HepG2 (cell line): ENCODE measurements at regions not wholly inside any gene's neighbourhood (a gene's known extent, or its start where the extent isn't known, plus 50 kb on each side); places are given as distances from the start of the nearest gene placed in this dataset.
"Not testable (repeated sequence)": the region's sequence is repeated elsewhere in the genome, so short reads cannot be mapped to it uniquely, and the experiment has no call there.

Source experiments
- ATAC-seq: fragments of 200-7000 bp; cut with Tn5 transposase; 3 replicates; pipeline ENCODE4 v1.9.1; 2020; ENCODE audit warnings: mild to moderate bottlenecking, moderate library complexity
- BruUV-seq: library from RNA; stranded (reverse); fragments of 400-500 nt; replicated peaks from 2 replicates; lab custom pipeline; 2021; lab: Mats Ljungman, UMichigan
- CTCF ChIA-PET: fragments of 300-600 bp; formaldehyde crosslinking; extraction: SDS; loops from one replicate; lab custom pipeline; 2021; ENCODE audit warnings: low total read pairs, inconsistent platforms, low intra/inter-chr PET ratio; lab: Yijun Ruan, JAX
- POLR2A ChIA-PET: fragments of 350-600 bp; sonication (Branson Sonifier 250); formaldehyde crosslinking; loops from one replicate; lab custom pipeline; 2020; ENCODE audit warnings: antibody characterized with exemption, inconsistent platforms; lab: Yijun Ruan, JAX
- DNase-seq: peaks from one replicate; pipeline ENCODE4 v3.0.0-alpha.2; 2015; ENCODE audit warnings: low spot score
- FAIRE-seq: peaks from 3 replicates; lab custom pipeline; 2011; peaks lifted over from hg19 to GRCh38; lab: Jason Lieb, UNC
- H2AFZ ChIP-seq: one replicate; pipeline ENCODE4 v1.6.1; 2011; ENCODE audit warnings: low read length, inconsistent platforms
- H3K27ac ChIP-seq: fragments of 300-600 bp; 3 replicates; pipeline ENCODE4 v1.8.0; 2011; ENCODE audit warnings: mixed run types, mild to moderate bottlenecking, mixed read lengths, low read length, inconsistent platforms; ENCODE audit not compliant: insufficient read depth; ENCODE audit errors: extremely low read length
- H3K27me3 ChIP-seq, 2 experiments: fragments of 200-600 bp in 1 of 2; 2 replicates in 1 of 2; 3 replicates in 1 of 2; pipeline versions ENCODE4 v1.6.0 to v1.8.0; 2011; ENCODE audit warnings: low read length in 2 of 2, mild to moderate bottlenecking in 2 of 2, moderate library complexity in 2 of 2, inconsistent platforms in 1 of 2; ENCODE audit not compliant: insufficient read depth in 2 of 2, control insufficient read depth in 1 of 2
- H3K36me3 ChIP-seq, 2 experiments: fragments of 200-600 bp in 1 of 2; replicated peaks in 1 of 2; 2 replicates in 1 of 2; 3 replicates in 1 of 2; pipeline versions ENCODE4 v1.5.1 to v1.8.0; 2011; ENCODE audit warnings: low read length in 2 of 2, inconsistent platforms in 1 of 2; ENCODE audit not compliant: insufficient read depth in 2 of 2, control insufficient read depth in 1 of 2
- H3K4me1 ChIP-seq: 2 replicates; pipeline ENCODE4 v1.5.1; 2012; ENCODE audit warnings: low read length, inconsistent platforms; ENCODE audit not compliant: insufficient read depth
- H3K4me2 ChIP-seq: 2 replicates; pipeline ENCODE4 v1.6.0; 2011; ENCODE audit warnings: low read depth, low read length, inconsistent platforms
- H3K4me3 ChIP-seq, 3 experiments: fragments of 200-600 bp in 1 of 3; sonication (generic), shearing (Covaris generic) in 1 of 3; replicated peaks in 1 of 3; 2 replicates each; pipeline ENCODE4 v1.5.1; 2011 to 2016; ENCODE audit warnings: low read length in 3 of 3, inconsistent platforms in 2 of 3, low read depth in 2 of 3, mild to moderate bottlenecking in 2 of 3, control low read depth in 1 of 3, mixed read lengths in 1 of 3; ENCODE audit not compliant: insufficient read depth in 1 of 3
- H3K79me2 ChIP-seq: one replicate; pipeline ENCODE4 v1.6.1; 2011; ENCODE audit warnings: low read length, inconsistent platforms; ENCODE audit not compliant: insufficient read depth
- H3K9ac ChIP-seq: 2 replicates; pipeline ENCODE4 v1.6.0; 2011; ENCODE audit warnings: mild to moderate bottlenecking, low read depth, low read length, inconsistent platforms; ENCODE audit not compliant: insufficient read depth
- H3K9me3 ChIP-seq: 2 replicates; pipeline ENCODE4 v1.5.1; 2012; ENCODE audit warnings: mild to moderate bottlenecking, low read length
- H4K20me1 ChIP-seq: 2 replicates; pipeline ENCODE4 v1.6.0; 2011; ENCODE audit warnings: inconsistent platforms, mild to moderate bottlenecking, low read length, moderate library complexity; ENCODE audit not compliant: insufficient read depth
- HMGA1 ChIP-seq: sonication (generic); formaldehyde crosslinking; conservative IDR thresholded peaks from 2 replicates; pipeline ENCODE4 v1.4.0; 2020; ENCODE audit warnings: missing genetic modification reagents
- LCORL ChIP-seq, 2 experiments: fragments of 450-650 bp in 1 of 2; sonication (generic) in 1 of 2; formaldehyde crosslinking in 1 of 2; IDR thresholded peaks; 2 replicates each; pipeline versions ENCODE4 v1.5.0 to v1.6.1; 2017 to 2020; ENCODE audit warnings: antibody characterized with exemption in 1 of 2, missing genetic modification reagents in 1 of 2
- NFKB2 ChIP-seq: sonication (generic); formaldehyde crosslinking; IDR thresholded peaks from 2 replicates; pipeline ENCODE4 v1.4.0; 2020; ENCODE audit warnings: missing genetic modification reagents, borderline replicate concordance
- RXRB ChIP-seq: IDR thresholded peaks from 2 replicates; pipeline ENCODE4 v1.6.1; 2016; ENCODE audit warnings: borderline replicate concordance, missing genetic modification reagents, missing compliant biosample characterization
- YEATS2 ChIP-seq: sonication (generic); formaldehyde crosslinking; IDR thresholded peaks from 2 replicates; pipeline ENCODE4 v1.4.0; 2020; ENCODE audit warnings: missing genetic modification reagents, borderline replicate concordance
- ZBTB21 ChIP-seq: sonication (generic); formaldehyde crosslinking; IDR thresholded peaks from 2 replicates; pipeline ENCODE4 v1.4.0; 2020; ENCODE audit warnings: missing genetic modification reagents
- ZFP36 ChIP-seq: fragments of 150-350 bp; IDR thresholded peaks from 2 replicates; pipeline ENCODE4 v1.6.1; 2018; ENCODE audit warnings: borderline replicate concordance, low read length, low read depth; ENCODE audit not compliant: partially characterized antibody
- ZNF205 ChIP-seq: IDR thresholded peaks from 2 replicates; pipeline ENCODE4 v1.6.1; 2018; ENCODE audit warnings: missing biosample characterization, missing genetic modification reagents
- ZNF766 ChIP-seq: sonication (generic); formaldehyde crosslinking; IDR thresholded peaks from 2 replicates; pipeline ENCODE4 v1.5.0; 2020; ENCODE audit warnings: missing genetic modification reagents, borderline replicate concordance
- ZNF781 ChIP-seq: sonication (generic); formaldehyde crosslinking; IDR thresholded peaks from 2 replicates; pipeline ENCODE4 v1.5.1; 2020; ENCODE audit warnings: borderline replicate concordance, mild to moderate bottlenecking, missing genetic modification reagents; ENCODE audit errors: not compliant biosample characterization
- ZNF878 ChIP-seq: sonication (generic); formaldehyde crosslinking; IDR thresholded peaks from 2 replicates; pipeline ENCODE4 v1.8.1; 2023; ENCODE audit warnings: mild to moderate bottlenecking, missing genetic modification reagents, moderate library complexity
- WGBS: methylation state at CpG from one replicate; pipeline ENCODE4 v1.1.6; 2017; ENCODE audit warnings: low lambda C conversion rate; 5-methylcytosine and 5-hydroxymethylcytosine counted together
- in situ Hi-C: cut with HindIII; loops from 2 replicates; pipeline ENCODE4 v1.10.0; 2017; ENCODE audit warnings: low pct_unique_long_range_greater_than_20kb; ENCODE audit not compliant: extremely low pct_ligation_motif_present
- intact Hi-C: fragments of 100-400 bp; cut with micrococcal nuclease; formaldehyde crosslinking; loops from one replicate; pipeline ENCODE4 v1.10.0; 2022; ENCODE audit not compliant: unreplicated experiment
- TF ChIP-seq, protein P1 (sequence below): sonication (generic); formaldehyde crosslinking; IDR thresholded peaks from 2 replicates; pipeline ENCODE4 v1.4.0; 2020; ENCODE audit warnings: missing genetic modification reagents

DNA sequence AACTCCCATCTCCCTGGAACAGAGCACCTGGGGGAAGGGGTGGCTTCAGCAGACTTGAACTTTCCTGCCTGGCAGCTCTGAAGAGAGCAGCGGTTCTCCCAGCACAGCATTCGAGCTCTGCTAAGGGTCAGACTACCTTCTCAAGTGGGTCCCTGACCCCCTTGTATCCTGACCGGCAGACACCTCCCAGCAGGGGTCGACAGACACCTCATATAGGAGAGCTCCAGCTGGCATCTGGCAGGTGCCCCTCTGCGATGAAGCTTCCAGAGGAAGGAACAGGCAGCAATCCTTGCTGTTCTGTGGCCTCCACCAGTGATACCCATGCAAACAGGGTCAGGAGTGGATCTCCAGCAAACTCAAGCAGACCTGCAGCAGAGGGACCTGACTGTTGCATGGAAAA, 244.1 kb upstream of the RASGEF1B start:
- FAIRE-seq (no peak), DNase-seq (no peak), ATAC-seq (no peak)
- TF ChIP-seq HMGA1 (CRISPR knock-in tag) (no peak), NFKB2 (CRISPR knock-in tag) (no peak), LCORL (IDR thresholded peaks at IDR 0.05) (no peak), LCORL (CRISPR knock-in tag; IDR thresholded peaks at IDR 0.05) (no peak), YEATS2 (CRISPR knock-in tag) (no peak), ZNF205 (no peak), ZFP36 (no peak), ZNF878 (CRISPR knock-in tag) (no peak), ZBTB21 (no peak), ZNF766 (no peak), ZNF781 (CRISPR knock-in tag) (no peak), RXRB (CRISPR knock-in tag) (no peak)
- TF ChIP-seq, protein P1, sequence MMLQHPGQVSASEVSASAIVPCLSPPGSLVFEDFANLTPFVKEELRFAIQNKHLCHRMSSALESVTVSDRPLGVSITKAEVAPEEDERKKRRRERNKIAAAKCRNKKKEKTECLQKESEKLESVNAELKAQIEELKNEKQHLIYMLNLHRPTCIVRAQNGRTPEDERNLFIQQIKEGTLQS: no peak
- CTCF ChIA-PET: no interaction called here
- no peak overlapping the region for H3K9ac ChIP-seq
- no peaks in the 10 kb centered on the region for H3K36me3 ChIP-seq
- H3K4me3 ChIP-seq: no peak overlapping the region
- H3K4me2 ChIP-seq: no peak overlapping the region
- WGBS: 40% methylated on average over 3 of the region's 5 CpGs
- BruUV-seq: no TSS peak
- in situ Hi-C loops: no loop called here
- no peak overlapping the region for H2AFZ ChIP-seq
- H3K9me3 ChIP-seq: no peaks in the 10 kb centered on the region
- no peaks in the 10 kb centered on the region for H4K20me1 ChIP-seq
- no peaks in the 10 kb centered on the region; a peak in 1 of 5 replicates for H3K27me3 ChIP-seq
- intact Hi-C loops: no loop called here
- no peaks in the 10 kb centered on the region for H3K4me1 ChIP-seq
- POLR2A ChIA-PET: no interaction called here
- no peak overlapping the region for H3K27ac ChIP-seq
- no peaks in the 10 kb centered on the region for H3K79me2 ChIP-seq

DNA sequence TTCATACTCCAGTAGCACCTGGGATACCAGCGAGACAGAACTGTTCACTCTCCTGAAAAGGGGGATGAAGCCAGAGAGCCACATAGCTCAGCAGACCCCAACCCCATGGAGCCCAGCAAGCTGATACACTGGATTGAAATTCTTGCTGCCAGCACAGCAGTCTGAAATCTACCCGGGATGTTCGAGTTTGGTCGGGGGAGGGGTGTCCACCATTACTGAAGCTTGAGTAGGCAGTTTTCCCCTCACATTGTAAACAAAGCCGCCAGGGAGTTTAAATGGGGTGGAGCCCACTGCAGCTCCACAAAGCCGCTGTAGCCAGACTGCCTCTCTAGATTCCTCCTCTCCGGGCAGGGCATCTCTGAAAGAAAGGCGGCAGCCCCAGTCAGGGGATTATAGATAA, 243.7 kb upstream of the RASGEF1B start:
- H3K36me3 ChIP-seq, DNase-seq, H4K20me1 ChIP-seq, POLR2A ChIA-PET, in situ Hi-C loops, H3K79me2 ChIP-seq, H2AFZ ChIP-seq, ATAC-seq, H3K4me2 ChIP-seq, BruUV-seq, H3K9me3 ChIP-seq, H3K27ac ChIP-seq, intact Hi-C loops, H3K4me3 ChIP-seq, H3K9ac ChIP-seq, CTCF ChIA-PET, H3K4me1 ChIP-seq, H3K27me3 ChIP-seq, FAIRE-seq: not testable (repeated sequence)
- WGBS: 6% methylated on average over 3 of the region's 8 CpGs
